Upper lobe of right lung (tissue), 1 donor: ENCODE measurements at regions not wholly inside any gene's neighbourhood (a gene's known extent, or its start where the extent isn't known, plus 50 kb on each side); places are given as distances from the start of the nearest gene placed in this dataset.

Experiments used
- ATAC-seq: fragments of 200-7000 bp; cut with Tn5 transposase; one replicate; pipeline ENCODE4 v1.9.1; 2020; ENCODE audit warnings: mild to moderate bottlenecking, moderate library complexity
- DNase-seq: peaks from one replicate; pipeline ENCODE4 v3.0.0-alpha.2; 2020
- H3K27ac ChIP-seq: fragments of 200-600 bp; one replicate; pipeline ENCODE4 v1.8.0; 2022
- H3K27me3 ChIP-seq: fragments of 200-600 bp; one replicate; pipeline ENCODE4 v1.8.0; 2022; ENCODE audit warnings: mild to moderate bottlenecking
- H3K36me3 ChIP-seq: fragments of 200-600 bp; one replicate; pipeline ENCODE4 v1.8.0; 2022
- H3K4me1 ChIP-seq: fragments of 200-600 bp; one replicate; pipeline ENCODE4 v1.8.0; 2022
- H3K4me3 ChIP-seq: fragments of 200-600 bp; one replicate; pipeline ENCODE4 v1.8.0; 2022; ENCODE audit warnings: mild to moderate bottlenecking
- H3K9me3 ChIP-seq: fragments of 200-600 bp; one replicate; pipeline ENCODE4 v1.8.0; 2022
- CTCF ChIP-seq: fragments of 200-600 bp; IDR thresholded peaks from one replicate; pipeline ENCODE4 v1.8.0; 2022; ENCODE audit warnings: antibody characterized with exemption
- intact Hi-C: fragments of 100-400 bp; cut with DNase I; formaldehyde crosslinking; loops from one replicate; pipeline ENCODE4 v1.11.0; 2022
- donor health status: DM: no; HTN: yes; CAD: no; lungs with severe emphysema.

GRCh38 chr2:173678186-173678585 lies 287.0 kb downstream of the SP3 start:
- peaks cover 9% of the 10 kb centered on the region for H3K9me3 ChIP-seq
- no peak for DNase-seq
- no peak overlapping the region for H3K27ac ChIP-seq
- H3K4me1 ChIP-seq = no peaks in the 10 kb centered on the region
- intact Hi-C loops = no loop called here
- peaks cover 6% of the 10 kb centered on the region for H3K27me3 ChIP-seq
- ATAC-seq = no peak
- no peak overlapping the region for H3K4me3 ChIP-seq
- TF ChIP-seq CTCF = no peak
- H3K36me3 ChIP-seq = no peaks in the 10 kb centered on the region

- H3K27ac ChIP-seq = no peak overlapping the region
- intact Hi-C loops = no loop called here
- DNase-seq = no peak
- no peaks in the 10 kb centered on the region for H3K4me1 ChIP-seq
- no peak for TF ChIP-seq CTCF
- H3K27me3 ChIP-seq = no peaks in the 10 kb centered on the region
- H3K36me3 ChIP-seq = no peaks in the 10 kb centered on the region
- H3K4me3 ChIP-seq = no peak overlapping the region
- no peak for ATAC-seq
- peaks cover 9% of the 10 kb centered on the region for H3K9me3 ChIP-seq
Observed at GRCh38 chr2:173680574-173680973, 284.6 kb downstream of the SP3 start.

- no peak for DNase-seq
- TF ChIP-seq CTCF = no peak
- ATAC-seq = no peak
- intact Hi-C loops = no loop called here
- no peaks in the 10 kb centered on the region for H3K4me1 ChIP-seq
- no peaks in the 10 kb centered on the region for H3K36me3 ChIP-seq
- no peak overlapping the region for H3K4me3 ChIP-seq
- H3K27me3 ChIP-seq = no peaks in the 10 kb centered on the region
- H3K9me3 ChIP-seq = peaks cover 9% of the 10 kb centered on the region
- no peak overlapping the region for H3K27ac ChIP-seq
Observed at GRCh38 chr2:173681881-173682650, 283.1 kb downstream of the SP3 start.

GRCh38 chr2:173684896-173685459 lies 280.2 kb downstream of the SP3 start:
- H3K4me3 ChIP-seq = no peak overlapping the region
- no peaks in the 10 kb centered on the region for H3K36me3 ChIP-seq
- no peak for TF ChIP-seq CTCF
- intact Hi-C loops = no loop called here
- no peak for ATAC-seq
- H3K4me1 ChIP-seq = no peaks in the 10 kb centered on the region
- H3K9me3 ChIP-seq = peaks cover 9% of the 10 kb centered on the region
- H3K27me3 ChIP-seq = no peaks in the 10 kb centered on the region
- DNase-seq = no peak
- no peak overlapping the region for H3K27ac ChIP-seq

- no peaks in the 10 kb centered on the region for H3K4me1 ChIP-seq
- H3K4me3 ChIP-seq = no peak overlapping the region
- no peak overlapping the region for H3K27ac ChIP-seq
- H3K36me3 ChIP-seq = no peaks in the 10 kb centered on the region
- no peak for DNase-seq
- no peak for ATAC-seq
- no peak for TF ChIP-seq CTCF
- intact Hi-C loops = no loop called here
- H3K27me3 ChIP-seq = no peaks in the 10 kb centered on the region
- no peaks in the 10 kb centered on the region for H3K9me3 ChIP-seq
Observed at GRCh38 chr2:173690349-173690748, 274.8 kb downstream of the SP3 start.
